IMR-90 (cell line): ENCODE measurements at regions not wholly inside any gene's neighbourhood (a gene's known extent, or its start where the extent isn't known, plus 50 kb on each side); places are given as distances from the start of the nearest gene placed in this dataset.

Experiments used
- CEBPB ChIP-seq: IDR thresholded peaks from 2 replicates; pipeline ENCODE4 v1.6.1; 2012; ENCODE audit warnings: low read depth, low read length, improper control_type of control experiment
- CTCF ChIP-seq: conservative IDR thresholded peaks from 2 replicates; pipeline ENCODE4 v1.5.1; 2012; ENCODE audit warnings: mild to moderate bottlenecking, low read depth, low read length, improper control_type of control experiment
- ELK1 ChIP-seq: fragments of 150-350 bp; IDR thresholded peaks from 2 replicates; pipeline ENCODE4 v1.6.1; 2016; ENCODE audit warnings: low read depth, mild to moderate bottlenecking, low read length, moderate library complexity, borderline replicate concordance
- MAFK ChIP-seq: IDR thresholded peaks from 2 replicates; pipeline ENCODE4 v1.6.1; 2012; ENCODE audit warnings: low read depth, low read length, improper control_type of control experiment
- NFE2L2 ChIP-seq: fragments of 150-350 bp; IDR thresholded peaks from 2 replicates; pipeline ENCODE4 v1.6.1; 2016; ENCODE audit warnings: low read depth, mild to moderate bottlenecking, low read length
- POLR2A ChIP-seq: IDR thresholded peaks from 2 replicates; pipeline ENCODE4 v1.6.1; 2012; ENCODE audit warnings: mild to moderate bottlenecking, low read depth, low read length
- SMC3 ChIP-seq: fragments of 150-350 bp; IDR thresholded peaks from 2 replicates; pipeline ENCODE4 v1.6.1; 2016; ENCODE audit warnings: low read depth, mild to moderate bottlenecking, antibody characterized with exemption, low read length, moderate library complexity

- TF ChIP-seq MAFK (no peak), ELK1 (no peak), CTCF (no peak), CEBPB (no peak), NFE2L2 (no peak), SMC3 (no peak), POLR2A (no peak)
Measured at GRCh38 chr2:238658820-238659219, 189.1 kb upstream of the TWIST2 start.
